NB4 (cell line): ENCODE measurements at regions not wholly inside any gene's neighbourhood (a gene's known extent, or its start where the extent isn't known, plus 50 kb on each side); places are given as distances from the start of the nearest gene placed in this dataset.
"Not testable (repeated sequence)": the region's sequence is repeated elsewhere in the genome, so short reads cannot be mapped to it uniquely, and the experiment has no call there.

Source experiments
- DNase-seq: peaks from one replicate; pipeline ENCODE4 v3.0.0; 2010; ENCODE audit warnings: low read depth
- H3K4me3 ChIP-seq: one replicate; pipeline ENCODE4 v1.5.1; 2011; ENCODE audit warnings: mild to moderate bottlenecking, low read depth, low read length, moderate library complexity
- MYC ChIP-seq: IDR thresholded peaks from 2 replicates; pipeline ENCODE4 v1.6.1; 2011; ENCODE audit warnings: low read depth, low read length
- POLR2A ChIP-seq: IDR thresholded peaks from 2 replicates; pipeline ENCODE4 v1.6.1; 2011; ENCODE audit warnings: mild to moderate bottlenecking; ENCODE audit not compliant: insufficient read length; ENCODE audit errors: extremely low read depth
- TF ChIP-seq, protein P1 (sequence below): IDR thresholded peaks from 2 replicates; pipeline ENCODE4 v1.6.1; 2011; ENCODE audit warnings: low read depth, low read length
- TF ChIP-seq, protein P2 (sequence below): IDR thresholded peaks from one replicate; pipeline ENCODE4 v1.5.1; 2012; ENCODE audit warnings: low read depth, low read length

DNA sequence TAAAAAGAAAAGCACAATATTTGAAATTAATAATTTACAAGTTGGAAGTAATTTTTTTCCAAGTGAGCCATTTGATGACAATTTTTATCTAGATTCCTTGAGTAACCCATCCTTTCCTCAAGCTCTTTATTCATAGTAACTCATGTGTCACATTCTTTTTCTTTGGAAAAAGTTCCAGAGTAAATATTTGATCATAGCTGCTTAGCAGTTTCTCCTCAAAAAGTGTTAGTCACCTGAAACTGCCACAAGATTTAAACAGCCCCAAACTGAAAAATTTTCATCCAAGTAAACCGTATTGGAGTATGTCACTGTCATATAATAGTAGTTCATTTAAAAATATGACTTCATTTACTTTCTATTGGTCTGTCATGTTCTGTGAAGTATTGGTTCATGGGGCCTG lies 94.6 kb upstream of the CASK start:
- no peak for DNase-seq
- no peak overlapping the region for H3K4me3 ChIP-seq
- TF ChIP-seq POLR2A, result no peak
- TF ChIP-seq, protein P1, sequence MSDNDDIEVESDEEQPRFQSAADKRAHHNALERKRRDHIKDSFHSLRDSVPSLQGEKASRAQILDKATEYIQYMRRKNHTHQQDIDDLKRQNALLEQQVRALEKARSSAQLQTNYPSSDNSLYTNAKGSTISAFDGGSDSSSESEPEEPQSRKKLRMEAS, result no peak
- TF ChIP-seq, protein P2, sequence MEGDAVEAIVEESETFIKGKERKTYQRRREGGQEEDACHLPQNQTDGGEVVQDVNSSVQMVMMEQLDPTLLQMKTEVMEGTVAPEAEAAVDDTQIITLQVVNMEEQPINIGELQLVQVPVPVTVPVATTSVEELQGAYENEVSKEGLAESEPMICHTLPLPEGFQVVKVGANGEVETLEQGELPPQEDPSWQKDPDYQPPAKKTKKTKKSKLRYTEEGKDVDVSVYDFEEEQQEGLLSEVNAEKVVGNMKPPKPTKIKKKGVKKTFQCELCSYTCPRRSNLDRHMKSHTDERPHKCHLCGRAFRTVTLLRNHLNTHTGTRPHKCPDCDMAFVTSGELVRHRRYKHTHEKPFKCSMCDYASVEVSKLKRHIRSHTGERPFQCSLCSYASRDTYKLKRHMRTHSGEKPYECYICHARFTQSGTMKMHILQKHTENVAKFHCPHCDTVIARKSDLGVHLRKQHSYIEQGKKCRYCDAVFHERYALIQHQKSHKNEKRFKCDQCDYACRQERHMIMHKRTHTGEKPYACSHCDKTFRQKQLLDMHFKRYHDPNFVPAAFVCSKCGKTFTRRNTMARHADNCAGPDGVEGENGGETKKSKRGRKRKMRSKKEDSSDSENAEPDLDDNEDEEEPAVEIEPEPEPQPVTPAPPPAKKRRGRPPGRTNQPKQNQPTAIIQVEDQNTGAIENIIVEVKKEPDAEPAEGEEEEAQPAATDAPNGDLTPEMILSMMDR, result no peak
- TF ChIP-seq MYC, result no peak

DNA sequence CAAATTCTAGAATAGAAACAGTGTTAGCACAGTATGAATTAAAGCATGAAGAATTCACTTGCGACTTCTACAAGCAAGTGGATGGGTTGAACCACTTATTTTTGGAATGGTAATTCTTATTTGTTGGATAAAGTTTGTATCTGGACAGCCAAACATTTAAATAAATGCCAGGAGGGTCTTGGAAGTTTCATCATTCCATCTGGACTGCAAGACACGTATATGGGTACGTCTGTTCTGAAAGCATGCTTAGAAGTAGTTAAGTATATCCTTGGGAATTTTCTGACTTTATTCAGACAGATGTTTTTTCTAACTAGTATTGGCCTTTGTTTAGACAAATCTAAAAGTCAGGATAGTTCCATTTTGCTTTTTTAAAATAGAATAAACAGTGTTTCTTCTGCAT lies 77.5 kb upstream of the CASK start:
- DNase-seq, result no peak
- TF ChIP-seq, protein P2, result no peak
- no peak for TF ChIP-seq POLR2A
- no peak for TF ChIP-seq MYC
- TF ChIP-seq, protein P1, result no peak
- no peak overlapping the region for H3K4me3 ChIP-seq

DNA sequence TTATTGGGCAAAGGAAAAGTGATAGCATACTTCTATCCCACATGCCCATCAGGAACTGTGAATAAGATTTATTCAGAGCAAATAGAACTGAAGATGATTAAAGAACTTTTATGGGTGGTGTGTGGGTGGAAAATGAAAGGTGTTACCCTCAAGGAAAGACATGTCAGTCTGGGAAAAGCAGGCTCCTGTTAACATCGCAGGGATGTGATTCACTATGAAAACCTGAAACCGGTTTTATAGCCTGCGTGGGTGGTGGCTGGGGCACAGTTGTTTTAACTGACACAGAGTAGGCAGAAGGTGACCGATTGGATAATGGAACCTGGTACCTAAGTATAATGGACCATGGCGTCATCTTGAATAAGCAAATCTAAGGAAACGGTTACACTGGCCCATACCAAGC lies 61.3 kb upstream of the CASK start:
- TF ChIP-seq POLR2A, result no peak
- TF ChIP-seq MYC, result no peak
- H3K4me3 ChIP-seq, result no peak overlapping the region
- DNase-seq, result no peak

DNA sequence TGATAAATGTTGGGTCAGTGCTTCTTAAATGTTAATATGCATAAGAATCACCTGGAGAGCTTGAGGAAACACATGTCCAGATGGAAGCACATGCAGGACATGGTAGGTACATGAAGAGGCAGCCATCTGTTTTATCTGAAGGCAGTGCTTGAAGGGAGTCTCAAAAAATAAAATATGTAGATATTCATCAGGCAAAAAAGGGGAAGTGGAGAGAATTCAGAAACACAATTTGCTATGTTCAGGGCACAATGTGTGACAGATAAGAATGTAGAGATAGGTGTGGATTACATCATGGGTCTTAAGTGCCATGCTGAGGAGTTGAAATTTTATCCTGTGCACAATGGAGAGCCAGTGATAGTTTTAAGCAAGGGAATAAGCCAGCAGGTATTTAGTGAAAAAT lies 59.6 kb upstream of the CASK start:
- DNase-seq, result no peak
- TF ChIP-seq POLR2A (no peak), MYC (no peak)
- TF ChIP-seq, protein P2, result no peak
- TF ChIP-seq, protein P1, result no peak
- H3K4me3 ChIP-seq, result no peak overlapping the region

DNA sequence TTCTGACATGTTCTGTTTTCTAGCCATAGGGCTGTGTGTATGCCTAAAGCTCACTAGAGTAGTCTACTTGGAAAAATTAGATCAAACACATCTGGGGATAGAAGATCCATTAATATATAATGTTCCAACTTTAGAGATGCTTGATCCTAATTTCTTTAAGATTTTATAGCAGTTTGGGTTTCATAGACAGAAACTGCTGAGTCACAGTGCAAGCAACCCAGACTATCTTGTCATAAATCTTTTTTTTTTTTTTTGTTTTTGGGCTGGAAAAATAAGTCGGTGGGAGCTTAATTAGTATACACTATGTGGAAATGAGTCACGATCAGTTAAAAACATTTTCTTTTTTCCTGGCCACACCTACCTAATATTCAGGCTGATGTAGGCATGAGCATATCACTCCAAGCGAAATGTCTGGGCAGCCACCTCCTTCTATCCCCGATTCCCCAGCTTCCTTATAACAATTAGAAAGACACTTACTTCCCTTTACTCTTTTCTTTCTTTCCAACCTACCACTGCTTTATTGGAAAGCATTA lies 58.2 kb upstream of the CASK start:
- H3K4me3 ChIP-seq, result no peak overlapping the region
- DNase-seq, result no peak
- TF ChIP-seq, protein P1, result no peak
- TF ChIP-seq POLR2A, result no peak
- no peak for TF ChIP-seq MYC
- TF ChIP-seq, protein P2, result no peak

DNA sequence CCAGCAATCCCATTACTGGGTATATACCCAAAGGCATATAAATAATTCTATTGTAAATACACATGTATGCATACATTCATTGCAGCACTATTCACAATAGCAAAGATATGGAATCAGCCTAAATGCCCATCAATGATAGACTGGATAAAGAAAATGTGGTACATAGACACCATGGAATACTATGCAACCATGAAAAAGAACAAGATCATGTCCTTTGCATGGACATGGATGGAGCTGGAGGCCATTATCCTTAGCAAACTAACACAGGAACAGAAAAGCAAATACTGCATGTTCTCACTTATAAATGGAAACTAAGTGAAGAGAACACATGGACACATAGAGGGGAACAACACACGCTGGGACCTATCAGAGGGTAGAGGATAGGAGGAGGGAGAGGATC lies 51.3 kb upstream of the CASK start:
- not testable (repeated sequence) for H3K4me3 ChIP-seq, DNase-seq

DNA sequence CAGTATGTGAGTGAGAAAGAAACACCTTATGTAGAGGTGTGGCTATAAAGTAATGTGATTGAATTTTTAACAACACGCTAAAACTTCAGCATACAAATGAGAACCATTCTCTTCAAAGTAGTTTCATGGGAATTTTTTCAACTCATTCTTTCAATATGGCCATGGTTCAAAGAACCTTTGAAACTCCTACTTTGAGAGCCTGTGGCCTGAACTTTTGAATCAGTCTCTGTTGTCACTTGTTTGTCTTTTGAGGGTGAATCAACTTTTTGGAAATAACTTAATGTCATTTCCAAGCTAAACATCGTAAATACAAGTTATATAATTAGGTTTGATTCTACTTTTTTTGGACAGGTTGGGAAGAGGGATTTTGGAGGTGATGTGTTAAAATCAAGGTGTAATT lies 49.9 kb upstream of the CASK start:
- H3K4me3 ChIP-seq, result no peak overlapping the region
- no peak for DNase-seq
- TF ChIP-seq POLR2A (no peak), MYC (no peak)
- TF ChIP-seq, protein P2, result no peak
- TF ChIP-seq, protein P1, result no peak
